GM21447 (cell line): ENCODE measurements at regions not wholly inside any gene's neighbourhood (a gene's known extent, or its start where the extent isn't known, plus 50 kb on each side); places are given as distances from the start of the nearest gene placed in this dataset.
"Not testable (repeated sequence)": the region's sequence is repeated elsewhere in the genome, so short reads cannot be mapped to it uniquely, and the experiment has no call there.

Source experiments
- ATAC-seq: cut with Tn5 transposase; IDR thresholded peaks from one replicate; pipeline ENCODE4 v1.9.1; 2021; ENCODE audit not compliant: unreplicated experiment

DNA sequence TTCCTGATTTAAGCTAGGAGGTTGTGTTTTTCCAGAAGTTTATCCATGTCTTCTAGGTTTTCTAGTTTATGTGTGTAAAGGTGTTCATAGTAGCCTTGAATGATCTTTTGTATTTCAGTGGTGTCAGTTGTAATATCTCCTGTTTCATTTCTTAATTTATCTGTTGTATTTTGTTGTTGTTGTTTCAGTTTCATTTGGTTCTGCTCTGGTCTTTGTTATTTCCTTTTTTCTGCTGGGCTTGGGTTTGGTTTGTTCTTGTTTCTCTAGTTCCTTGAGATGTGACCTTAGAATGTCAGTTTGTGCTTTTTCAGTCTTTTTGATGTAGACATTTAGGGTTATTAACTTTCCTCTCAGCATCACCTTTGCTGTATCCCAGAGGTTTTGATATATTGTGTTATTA is 62.8 kb downstream of the SCP2D1 start:
- not testable (repeated sequence) for ATAC-seq

DNA sequence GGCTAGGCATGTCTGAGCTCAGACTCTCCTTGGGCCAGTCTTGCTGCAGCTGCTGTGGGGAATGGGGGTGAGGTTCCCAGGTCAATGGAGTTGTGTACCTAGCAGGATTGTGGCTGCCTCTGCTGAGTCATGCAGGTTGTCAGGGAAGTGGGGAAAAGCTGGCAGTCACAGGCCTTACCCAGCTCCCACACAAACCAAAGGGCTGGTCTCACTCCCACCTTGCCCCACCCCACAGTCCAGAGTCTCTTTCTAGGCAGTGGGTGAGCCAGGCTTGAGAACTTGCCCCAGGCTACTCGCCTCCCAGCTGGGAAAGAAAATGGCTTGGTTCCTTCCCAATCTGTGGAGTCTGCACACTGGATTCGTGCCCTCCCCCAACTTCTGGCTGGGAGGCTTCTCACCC is 65.7 kb downstream of the SCP2D1 start:
- no peak for ATAC-seq

DNA sequence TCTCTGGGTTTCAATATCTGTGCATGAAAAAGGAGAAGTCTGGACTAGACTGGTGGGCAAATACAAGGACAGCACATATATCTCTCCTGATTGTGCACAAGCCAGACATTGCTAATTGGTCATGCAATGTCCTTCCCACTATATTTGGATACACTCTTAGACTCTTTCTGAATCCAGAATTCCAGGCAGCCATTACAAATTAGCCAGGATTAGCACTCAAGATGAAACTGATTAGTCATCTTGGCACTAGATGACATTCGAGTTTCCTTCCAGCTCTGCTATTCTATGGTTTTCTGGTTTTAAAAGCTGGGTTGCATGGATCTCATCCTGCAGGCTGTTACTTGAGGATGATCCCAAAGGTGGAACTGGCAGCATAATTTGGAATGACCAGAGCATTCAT is 73.2 kb downstream of the SCP2D1 start:
- ATAC-seq, result no peak

DNA sequence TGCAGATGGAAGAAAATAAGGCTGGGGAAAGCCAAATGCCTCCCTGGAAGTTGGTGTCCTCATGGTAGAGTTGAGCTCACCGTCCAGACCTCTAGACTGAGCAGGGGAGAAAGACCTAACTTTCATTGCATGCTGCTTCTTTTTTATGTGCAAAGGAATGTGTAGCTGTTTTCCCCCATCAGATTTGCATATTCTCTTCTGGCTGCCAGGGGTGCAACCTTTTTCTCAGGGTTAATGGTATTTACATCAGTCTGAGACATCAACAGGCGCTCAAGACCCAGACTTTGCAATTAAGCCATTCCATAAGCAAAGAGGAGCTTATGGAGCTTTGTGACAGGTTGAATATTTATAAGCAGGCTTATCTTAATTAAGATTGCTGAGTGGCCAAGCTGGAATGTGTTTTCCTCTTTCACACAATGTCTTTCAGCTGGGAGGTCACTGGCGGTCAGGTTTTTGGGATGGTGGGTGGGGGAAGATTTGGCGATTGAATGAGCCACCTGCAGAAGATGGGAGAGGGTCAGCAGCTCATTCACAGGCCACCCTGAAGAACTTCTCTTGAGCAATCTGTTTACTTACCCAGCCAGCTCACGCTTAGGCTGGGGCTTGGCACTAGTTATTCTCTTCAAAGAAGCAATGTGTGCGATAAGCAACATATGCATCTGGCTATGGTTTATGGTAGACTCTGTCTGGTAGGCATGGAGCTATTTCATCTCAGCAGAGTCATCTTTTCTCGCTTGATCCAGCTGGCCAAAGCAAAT is 88.6 kb downstream of the SCP2D1 start:
- no peak for ATAC-seq

DNA sequence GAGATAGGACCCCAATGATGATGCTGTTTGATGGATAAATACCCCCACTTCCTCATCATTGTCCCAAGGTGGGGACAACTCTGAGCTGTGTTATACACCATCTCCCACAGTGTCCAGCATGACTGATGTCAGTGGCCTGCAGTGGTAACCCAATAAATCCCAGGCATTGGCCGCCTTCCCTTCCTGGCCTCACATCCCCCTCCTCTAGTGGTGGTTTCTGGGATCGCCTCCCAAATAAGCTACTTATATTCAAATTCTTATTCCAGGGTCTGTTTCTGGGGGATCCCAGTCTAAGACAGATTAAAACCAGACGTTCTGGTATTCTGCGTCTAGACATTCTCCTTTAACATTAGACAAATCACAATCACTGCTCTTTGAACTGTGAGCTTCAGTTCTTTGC is 90.6 kb downstream of the SCP2D1 start:
- no peak for ATAC-seq

DNA sequence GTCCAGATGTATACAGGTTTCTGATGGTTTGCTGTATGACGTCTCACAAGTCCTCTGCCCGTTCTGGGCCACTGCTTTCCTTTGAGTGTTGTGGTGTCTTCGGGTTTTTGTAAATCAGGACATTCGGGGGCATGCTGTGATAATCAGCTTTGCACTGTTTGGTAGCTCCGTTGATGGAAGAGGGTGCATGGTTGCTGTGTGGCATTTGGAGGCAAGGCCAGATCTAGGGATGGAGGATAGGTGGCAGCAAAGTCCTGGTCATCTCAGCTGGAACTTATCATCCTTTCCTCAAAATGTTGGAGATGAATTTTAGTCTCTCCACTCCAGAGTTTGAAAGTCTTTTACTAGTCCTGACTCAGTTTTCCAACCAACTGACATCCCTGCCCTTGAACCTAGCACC is 91.0 kb downstream of the SCP2D1 start:
- ATAC-seq, result no peak

DNA sequence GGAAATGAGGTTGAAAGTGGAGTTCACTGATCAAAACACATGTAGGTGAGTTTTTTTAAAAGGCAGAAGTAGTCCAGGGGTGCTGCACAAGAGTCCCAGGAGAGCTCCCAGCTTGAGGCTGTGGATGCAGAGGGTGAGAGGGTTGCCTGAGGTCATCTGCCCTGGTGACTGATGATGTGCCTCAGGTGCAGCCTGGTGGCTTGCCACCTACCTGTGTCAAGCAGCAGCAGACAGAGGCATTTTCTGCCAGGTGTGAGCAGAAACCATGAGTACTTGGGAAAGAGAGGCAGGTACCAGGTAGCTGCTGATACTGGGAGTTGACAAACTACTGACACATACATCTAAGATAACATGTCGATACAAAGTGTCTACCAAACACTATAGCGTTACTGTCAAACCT is 92.5 kb downstream of the SCP2D1 start:
- no peak for ATAC-seq

DNA sequence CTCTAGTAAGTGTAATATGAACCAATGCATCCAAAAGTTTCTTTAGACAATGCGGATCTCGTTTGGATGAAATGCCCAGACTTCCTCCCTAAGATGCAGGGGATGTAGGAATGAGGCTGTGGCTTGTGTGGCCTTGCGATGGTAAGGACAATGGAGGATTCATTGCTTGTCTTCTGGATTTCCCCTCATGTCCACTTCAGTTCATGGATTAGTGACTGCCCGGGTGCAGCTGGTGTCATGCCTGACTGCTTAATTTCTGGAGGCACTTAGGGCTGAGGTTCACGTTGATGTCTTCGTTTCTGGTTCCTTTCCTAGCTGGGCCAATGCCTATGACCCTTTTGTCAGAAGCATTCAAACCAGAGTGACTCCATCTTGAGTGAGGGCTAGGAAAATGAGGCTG is 93.8 kb downstream of the SCP2D1 start:
- ATAC-seq, result no peak

DNA sequence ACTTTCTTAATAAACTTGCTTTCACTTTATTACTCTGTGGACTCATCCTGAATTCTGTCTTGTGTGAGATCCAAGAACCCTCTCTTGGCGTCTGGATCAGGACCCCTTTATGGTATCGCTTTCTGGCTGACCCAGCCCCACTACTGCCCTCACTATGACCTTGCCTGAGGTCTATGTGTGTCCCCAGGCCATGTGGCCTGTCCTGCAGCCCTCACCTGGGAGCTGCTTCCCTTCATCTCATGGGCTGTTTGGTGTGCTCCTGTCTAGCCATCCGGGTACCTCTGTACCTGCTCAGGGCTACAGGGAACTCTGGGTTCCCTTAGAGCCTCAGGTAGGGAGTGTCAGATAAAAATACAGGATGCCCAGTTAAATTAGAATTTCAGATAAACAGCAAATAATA is 94.5 kb downstream of the SCP2D1 start:
- ATAC-seq, result no peak

DNA sequence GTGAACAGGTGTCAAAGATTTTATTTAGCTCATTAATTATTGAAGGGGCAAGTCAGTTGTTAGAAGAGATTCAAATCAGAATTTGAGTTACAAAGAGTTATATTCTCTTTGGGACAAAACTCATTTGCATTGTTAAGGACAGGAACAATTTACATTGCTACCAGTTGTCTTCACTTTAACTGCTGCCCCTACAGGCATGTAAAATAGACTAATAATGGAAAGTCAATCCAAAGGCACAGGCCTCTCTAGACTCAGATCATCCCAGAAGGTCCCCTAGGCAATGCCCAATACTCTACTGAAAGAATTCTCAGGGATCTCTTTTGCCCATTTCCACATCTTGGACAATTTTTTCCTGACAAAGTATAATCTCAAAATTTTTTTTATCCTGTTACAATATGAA is 95.7 kb downstream of the SCP2D1 start:
- no peak for ATAC-seq

DNA sequence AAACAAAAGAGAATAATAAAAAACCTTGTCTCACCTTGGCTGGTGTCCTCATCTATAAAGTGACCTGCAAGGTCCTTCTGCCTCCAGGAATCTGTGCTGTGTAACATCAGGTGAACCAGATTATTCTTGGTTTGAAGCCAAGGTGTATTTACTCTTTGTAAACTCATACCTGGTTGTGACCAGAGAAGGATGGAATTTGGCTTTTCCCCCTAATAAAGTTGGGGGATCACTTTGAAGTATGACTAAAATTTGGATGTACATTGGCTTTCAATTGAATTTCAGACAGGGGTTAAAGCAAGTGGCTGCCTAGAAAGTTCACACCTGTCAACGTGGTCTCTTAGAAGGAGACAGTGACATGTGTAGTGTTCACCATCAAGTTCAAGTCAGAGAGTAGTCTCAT is 100.1 kb downstream of the SCP2D1 start:
- ATAC-seq, result no peak

DNA sequence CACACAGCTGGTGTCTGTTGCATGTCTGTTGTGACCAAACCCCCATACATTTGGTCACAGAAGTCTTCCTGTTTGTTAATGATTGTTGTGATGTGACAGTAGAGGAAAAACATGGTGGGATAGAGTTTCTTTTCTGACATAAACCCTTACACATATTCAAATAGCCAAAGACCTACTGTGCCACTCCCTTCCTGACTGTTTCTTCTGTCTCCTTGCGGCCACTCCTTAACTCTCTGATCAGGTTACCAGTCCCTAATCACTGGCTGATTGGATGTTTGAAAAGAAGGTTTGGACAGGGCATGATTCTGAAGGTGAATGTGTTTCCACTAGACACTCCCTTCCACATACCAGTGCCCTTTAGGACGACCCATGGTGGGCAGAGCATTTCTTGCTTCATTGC is 101.2 kb downstream of the SCP2D1 start:
- ATAC-seq, result no peak

DNA sequence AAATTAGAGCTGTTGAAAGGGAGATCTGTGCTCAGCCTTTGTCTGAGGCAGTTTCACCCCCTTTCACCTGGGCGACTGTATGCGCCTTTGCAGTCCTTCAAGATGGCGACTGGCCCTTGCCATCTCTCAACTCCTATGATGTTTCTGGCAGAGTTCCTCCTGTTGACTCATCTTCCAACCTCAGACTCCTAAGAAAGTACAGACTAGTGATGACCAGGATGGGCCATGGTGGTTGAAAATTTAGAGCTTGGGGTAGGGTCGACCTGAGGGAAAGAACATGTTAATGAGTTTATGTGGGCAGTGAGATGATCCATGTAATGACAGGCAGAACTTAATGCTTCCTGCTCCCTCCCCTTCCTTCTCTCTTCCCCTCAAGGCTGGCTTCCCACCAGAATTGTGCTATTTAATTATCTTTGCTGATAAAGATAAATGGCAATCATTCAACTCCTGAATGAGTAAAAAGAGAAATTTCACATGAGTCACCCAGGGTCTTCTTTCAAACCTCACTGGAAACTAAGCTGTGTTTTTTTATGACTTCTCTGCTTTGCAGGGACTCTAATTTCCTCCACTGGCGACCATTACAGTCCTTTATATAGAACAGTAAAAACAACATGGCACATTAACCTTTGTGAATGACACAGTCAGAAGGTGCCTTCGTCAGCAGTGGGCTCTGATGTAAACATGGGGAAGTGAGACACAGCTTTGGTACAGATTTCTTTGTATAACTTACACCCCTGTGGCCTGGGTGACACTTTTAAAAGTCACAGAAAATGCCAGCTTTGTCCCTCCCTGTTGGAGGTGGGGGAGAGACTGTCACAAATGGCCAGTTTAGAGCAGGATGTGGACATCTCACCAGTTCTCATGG is 103.5 kb downstream of the SCP2D1 start:
- no peak for ATAC-seq

DNA sequence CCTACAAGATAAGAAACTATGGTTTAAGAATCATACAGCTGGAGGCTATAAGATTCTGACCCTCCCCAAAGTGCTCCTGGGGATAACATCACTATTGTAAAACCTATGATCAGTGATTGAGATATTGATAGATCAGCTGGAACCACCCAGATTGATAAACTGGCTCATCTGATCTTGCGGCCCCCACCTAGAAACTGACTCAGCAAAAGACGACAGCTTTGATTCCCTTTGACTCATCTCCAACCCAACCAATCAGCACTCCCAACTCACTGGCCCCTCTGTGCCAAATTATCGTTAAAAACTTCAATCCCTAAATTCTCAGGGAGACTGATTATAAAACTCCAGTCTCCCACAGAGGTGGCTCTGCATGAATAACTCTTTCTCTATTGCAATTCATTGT is 106.4 kb downstream of the SCP2D1 start:
- no peak for ATAC-seq

DNA sequence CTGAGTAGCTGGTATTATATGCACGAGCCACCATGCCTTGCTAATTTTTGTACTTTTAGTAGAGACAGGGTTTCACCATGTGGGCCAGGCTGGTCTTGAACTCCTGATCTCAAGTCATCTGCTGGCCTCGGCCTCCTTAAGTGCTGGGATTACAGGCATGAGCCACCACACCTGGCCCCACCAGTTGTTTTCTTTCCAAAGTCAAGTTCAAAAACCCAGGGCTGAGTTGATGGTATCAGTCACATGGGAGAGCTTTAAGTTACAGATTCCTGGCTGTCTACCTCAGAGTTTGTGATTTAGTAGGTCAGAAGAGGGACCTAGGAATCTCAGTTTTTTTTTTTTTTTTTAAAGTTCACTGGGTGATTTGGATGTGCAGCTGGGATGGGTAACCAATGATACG is 107.7 kb downstream of the SCP2D1 start:
- no peak for ATAC-seq

DNA sequence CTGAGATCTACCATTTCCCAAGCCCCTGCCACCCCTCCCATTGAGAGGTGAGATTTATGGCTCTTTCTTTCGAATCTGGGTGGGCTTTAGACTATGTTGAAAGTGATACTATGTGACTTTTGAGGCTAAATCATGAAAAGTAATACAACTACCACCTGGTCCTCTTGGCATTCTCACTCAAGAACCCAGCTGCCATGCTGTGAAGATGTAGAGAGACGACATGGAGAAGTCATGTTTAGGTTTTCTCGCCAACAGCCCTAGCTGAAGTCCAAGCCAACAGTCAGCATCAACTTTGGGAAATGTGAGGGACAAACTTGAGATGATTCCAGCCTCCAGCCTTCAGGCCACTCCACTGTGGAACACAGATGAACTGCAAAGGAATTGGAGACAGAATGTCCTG is 108.7 kb downstream of the SCP2D1 start:
- ATAC-seq, result no peak

DNA sequence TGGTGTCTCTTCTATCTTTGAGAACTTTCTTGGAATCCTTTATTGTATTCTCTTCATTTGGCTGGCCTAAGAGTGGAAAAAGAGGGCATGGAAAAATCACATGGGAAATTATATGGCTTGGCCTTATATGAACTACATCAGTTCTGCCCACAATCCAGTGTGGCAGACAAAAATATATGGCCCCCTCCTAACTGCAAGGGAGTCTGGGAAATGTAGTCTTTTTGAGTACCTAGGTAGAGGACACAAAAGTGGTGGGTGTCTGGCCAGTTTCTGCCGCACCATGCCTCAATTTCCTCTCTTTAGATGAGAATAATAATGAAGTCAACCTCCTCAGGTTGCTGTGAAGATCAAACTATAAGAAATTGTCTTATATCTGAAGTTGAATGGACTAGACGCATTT is 109.3 kb downstream of the SCP2D1 start:
- no peak for ATAC-seq

DNA sequence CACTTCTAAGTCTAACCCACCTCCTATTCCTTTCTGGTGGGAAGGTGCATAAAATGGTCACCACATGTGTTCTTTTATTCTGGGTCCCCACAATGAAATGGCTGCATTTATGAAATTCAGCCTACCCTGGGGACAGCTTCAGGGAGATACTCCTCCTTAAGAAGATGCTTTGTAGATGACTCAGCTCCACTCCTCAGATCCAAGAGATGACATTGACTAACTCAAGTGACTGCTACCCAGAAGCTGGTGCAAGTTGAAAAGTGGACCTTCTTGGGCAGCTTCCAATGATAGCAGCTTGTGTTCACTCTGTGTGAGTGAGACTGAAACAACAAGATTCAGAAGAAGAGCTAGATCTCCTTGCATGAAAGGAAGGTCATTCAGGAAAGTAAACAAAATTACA is 113.4 kb downstream of the SCP2D1 start:
- ATAC-seq, result no peak

DNA sequence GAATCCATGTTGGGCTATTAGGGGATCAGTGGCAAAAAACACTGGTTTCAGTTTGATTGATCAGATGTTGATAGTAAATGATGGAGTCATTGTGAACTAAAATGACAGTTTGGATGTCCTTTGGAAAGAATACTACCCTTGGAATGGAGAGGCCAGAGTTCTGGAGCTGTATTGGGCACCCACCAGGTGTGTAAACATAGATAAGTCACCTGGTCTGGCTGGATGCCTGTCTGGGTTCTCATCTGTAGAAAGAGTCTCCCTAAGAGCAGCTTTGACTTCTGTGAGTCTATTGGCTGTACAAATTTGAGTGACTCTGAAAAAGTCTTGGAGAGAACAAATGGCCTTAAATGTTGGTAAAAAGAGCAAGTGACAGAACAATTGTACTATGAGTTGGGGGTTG is 115.0 kb downstream of the SCP2D1 start:
- ATAC-seq, result no peak

DNA sequence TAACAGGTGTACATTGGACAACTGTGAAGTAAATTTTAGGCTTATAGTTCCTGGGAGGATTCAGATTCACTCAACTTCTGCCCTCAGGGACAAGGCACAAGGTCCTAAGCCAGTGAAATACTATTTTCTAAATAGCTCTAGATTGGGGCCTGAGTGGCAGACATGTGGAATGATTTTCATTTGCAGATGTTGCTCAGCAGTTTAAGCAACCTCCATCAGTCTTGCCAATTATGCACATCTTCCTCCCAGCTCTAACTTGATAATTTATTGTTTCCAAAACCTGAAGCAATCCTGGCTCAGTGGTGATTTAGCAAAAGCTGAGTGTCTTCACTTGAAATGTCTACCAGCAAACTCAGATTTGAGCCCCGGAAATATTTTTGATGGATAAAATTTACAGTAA is 116.2 kb downstream of the SCP2D1 start:
- no peak for ATAC-seq

DNA sequence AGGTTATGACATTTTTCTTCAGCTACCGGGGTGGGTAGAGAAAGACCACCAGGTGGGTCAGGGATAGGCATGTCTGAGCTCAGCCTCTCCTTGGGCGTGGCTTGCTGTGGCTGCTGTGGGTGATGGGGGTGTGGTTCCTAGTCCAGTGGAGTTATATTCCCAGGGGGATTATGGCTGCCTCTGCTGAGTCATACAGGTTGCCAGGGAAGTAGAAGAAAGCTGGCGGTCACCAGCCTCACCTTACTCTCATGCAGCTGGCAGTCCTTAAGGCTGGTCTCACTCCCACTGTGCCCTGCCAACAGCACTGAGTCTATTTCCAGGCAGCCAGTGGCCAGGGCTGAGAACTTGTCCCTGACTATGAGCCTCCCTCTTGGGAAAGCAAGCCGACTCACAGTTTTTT is 130.0 kb downstream of the SCP2D1 start:
- ATAC-seq, result no peak

DNA sequence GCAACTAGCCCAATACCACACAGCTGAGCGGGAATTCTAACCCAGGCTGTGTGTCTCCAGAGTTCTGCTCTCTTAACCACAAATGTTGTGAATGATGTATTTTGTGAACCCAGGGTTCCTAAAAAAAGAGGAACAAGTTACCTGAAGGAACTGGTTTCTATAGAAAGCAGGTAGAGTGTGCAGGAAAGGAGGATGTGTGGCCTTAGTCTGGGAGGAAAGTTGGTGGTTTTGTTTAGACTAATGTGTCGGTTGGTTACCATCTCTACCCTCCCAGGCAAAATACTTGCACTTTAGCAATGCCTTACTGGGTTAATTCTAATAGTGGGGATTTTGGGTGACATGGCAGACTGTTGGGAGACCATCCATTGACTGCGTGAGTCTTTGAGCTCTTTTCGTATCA is 143.3 kb downstream of the SCP2D1 start:
- no peak for ATAC-seq

DNA sequence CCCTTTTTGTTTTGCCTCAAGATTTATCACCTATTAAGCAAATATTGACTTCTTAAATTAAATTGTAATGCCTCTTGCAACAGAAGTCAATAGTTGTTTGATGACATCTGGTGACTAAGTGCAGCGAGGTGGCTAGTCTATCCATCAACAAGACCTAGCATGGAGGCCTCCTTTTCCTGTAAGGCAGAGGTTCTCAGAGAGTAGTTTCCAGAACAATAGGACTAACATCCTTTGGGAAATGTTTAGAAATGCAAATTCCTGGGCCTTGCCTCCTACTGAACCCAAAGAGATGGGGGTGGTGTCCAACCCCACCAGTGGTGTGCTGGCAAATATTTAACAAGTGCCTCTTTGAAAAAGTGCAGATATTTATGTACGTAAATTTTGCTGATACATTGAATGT is 143.7 kb downstream of the SCP2D1 start:
- no peak for ATAC-seq
